Caco-2 (cell line): ENCODE measurements at regions not wholly inside any gene's neighbourhood (a gene's known extent, or its start where the extent isn't known, plus 50 kb on each side); places are given as distances from the start of the nearest gene placed in this dataset.

Source experiments
- BruUV-seq: library from RNA; stranded (reverse); fragments of 400-500 nt; replicated peaks from 2 replicates; lab custom pipeline; 2021; lab: Mats Ljungman, UMichigan
- CTCF ChIA-PET: fragments of 300-600 bp; sonication (Branson Sonifier 250); formaldehyde crosslinking; loops from one replicate; lab custom pipeline; 2022; ENCODE audit warnings: antibody characterized with exemption; lab: Charles Lee
- POLR2A ChIA-PET: fragments of 300-600 bp; sonication (Branson Sonifier 250); formaldehyde crosslinking; loops from one replicate; lab custom pipeline; 2022; ENCODE audit warnings: antibody characterized with exemption; lab: Charles Lee
- DNase-seq, 2 experiments: peaks; one replicate each; pipeline versions ENCODE4 v3.0.0 to v3.0.0-alpha.2; 2020 to 2022
- H3K27me3 ChIP-seq: replicated peaks from 2 replicates; pipeline ENCODE4 v1.6.0; 2011; ENCODE audit warnings: low read length; ENCODE audit not compliant: control insufficient read depth, insufficient read depth
- H3K36me3 ChIP-seq: 2 replicates; pipeline ENCODE4 v1.5.1; 2011; ENCODE audit warnings: low read length; ENCODE audit not compliant: control insufficient read depth, insufficient read depth
- H3K4me1 ChIP-seq: fragments of 250-450 bp; sonication (Bioruptor Pico); 2 replicates; pipeline ENCODE4 v1.5.1; 2020; ENCODE audit warnings: mild to moderate bottlenecking
- H3K4me3 ChIP-seq: 2 replicates; pipeline ENCODE4 v1.5.1; 2011; ENCODE audit warnings: low read depth, mild to moderate bottlenecking, control low read depth, low read length
- H3K9me3 ChIP-seq: fragments of 250-450 bp; sonication (Bioruptor Pico); 2 replicates; pipeline ENCODE4 v1.5.1; 2020; ENCODE audit warnings: mild to moderate bottlenecking, moderate library complexity
- H3K27ac Mint-ChIP-seq: one replicate; pipeline ENCODE4 v1.8.0; 2022; ENCODE audit warnings: mixed read lengths; ENCODE audit not compliant: unreplicated experiment
- H3K27me3 Mint-ChIP-seq: one replicate; pipeline ENCODE4 v1.8.0; 2022; ENCODE audit warnings: mixed read lengths; ENCODE audit not compliant: insufficient read depth, unreplicated experiment
- H3K36me3 Mint-ChIP-seq: one replicate; pipeline ENCODE4 v1.8.0; 2022; ENCODE audit warnings: mild to moderate bottlenecking, mixed read lengths; ENCODE audit not compliant: insufficient read depth, unreplicated experiment
- H3K4me1 Mint-ChIP-seq: one replicate; pipeline ENCODE4 v1.8.0; 2022; ENCODE audit warnings: low read depth, mixed read lengths; ENCODE audit not compliant: unreplicated experiment
- H3K4me3 Mint-ChIP-seq: one replicate; pipeline ENCODE4 v1.8.0; 2022; ENCODE audit warnings: mild to moderate bottlenecking, moderate library complexity, mixed read lengths; ENCODE audit not compliant: unreplicated experiment
- H3K9me3 Mint-ChIP-seq: one replicate; pipeline ENCODE4 v1.8.0; 2022; ENCODE audit warnings: mixed read lengths; ENCODE audit not compliant: unreplicated experiment
- intact Hi-C: fragments of 100-400 bp; cut with micrococcal nuclease; formaldehyde crosslinking; loops from one replicate; pipeline ENCODE4 v1.10.0; 2022; ENCODE audit not compliant: unreplicated experiment
- TF ChIP-seq, protein P1 (sequence below), 2 experiments: fragments of 200-600 bp in 1 of 2; IDR thresholded peaks; 1 replicate in 1 of 2; 2 replicates in 1 of 2; pipeline versions ENCODE4 v1.5.1 to v1.8.0; 2011 to 2022; ENCODE audit warnings: antibody characterized with exemption in 1 of 2, control low read depth in 1 of 2, inconsistent platforms in 1 of 2, low read depth in 1 of 2, low read length in 1 of 2, mild to moderate bottlenecking in 1 of 2, moderate library complexity in 1 of 2; ENCODE audit not compliant: insufficient read depth in 1 of 2, severe bottlenecking in 1 of 2, unreplicated experiment in 1 of 2

DNA sequence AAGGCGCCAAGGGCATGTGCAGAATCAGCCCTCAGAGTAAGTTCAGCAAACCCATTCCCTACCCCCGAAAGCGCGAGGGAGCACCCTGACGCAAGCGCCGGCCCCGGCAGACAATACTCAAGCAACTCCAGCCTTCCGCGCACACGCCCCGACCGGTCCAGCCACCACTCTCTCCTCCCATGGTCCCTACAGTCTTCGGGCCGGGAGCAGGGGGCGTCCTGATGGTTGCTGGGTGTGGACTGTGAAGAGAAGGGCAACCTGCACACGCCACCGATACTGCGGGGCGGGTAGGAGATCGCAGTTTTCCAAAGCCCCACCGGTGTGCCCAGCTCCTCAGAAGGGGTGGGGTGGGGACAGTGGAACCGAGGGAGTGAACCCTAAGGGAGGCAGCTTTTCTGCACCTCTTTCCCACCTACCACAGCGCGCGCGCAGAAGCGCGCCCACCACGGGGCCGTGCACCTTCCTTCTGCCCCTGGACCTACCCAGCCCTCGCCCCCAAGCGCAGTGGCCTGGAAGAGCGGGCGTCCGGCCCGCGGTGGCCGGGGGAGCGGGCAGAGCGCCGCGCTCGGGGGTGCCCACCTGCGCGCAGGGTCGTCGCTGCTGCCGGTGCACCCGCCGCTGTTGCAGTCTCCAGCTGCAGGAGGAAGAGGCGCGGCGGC is 650.2 kb upstream of the DIPK2B start:
- Histone ChIP-seq H3K4me3 (peak overlapping the region; percentile 79), H3K4me1 (no peaks in the 10 kb centered on the region), H3K27me3 (no peaks in the 10 kb centered on the region), H3K9me3 (no peaks in the 10 kb centered on the region), H3K36me3 (0 out of 2 replicates have a peak, but pooled peaks cover 1% of the 10 kb centered on the region)
- H3K36me3 Mint-ChIP-seq = peaks cover 44% of the 10 kb centered on the region
- TF ChIP-seq, protein P1, sequence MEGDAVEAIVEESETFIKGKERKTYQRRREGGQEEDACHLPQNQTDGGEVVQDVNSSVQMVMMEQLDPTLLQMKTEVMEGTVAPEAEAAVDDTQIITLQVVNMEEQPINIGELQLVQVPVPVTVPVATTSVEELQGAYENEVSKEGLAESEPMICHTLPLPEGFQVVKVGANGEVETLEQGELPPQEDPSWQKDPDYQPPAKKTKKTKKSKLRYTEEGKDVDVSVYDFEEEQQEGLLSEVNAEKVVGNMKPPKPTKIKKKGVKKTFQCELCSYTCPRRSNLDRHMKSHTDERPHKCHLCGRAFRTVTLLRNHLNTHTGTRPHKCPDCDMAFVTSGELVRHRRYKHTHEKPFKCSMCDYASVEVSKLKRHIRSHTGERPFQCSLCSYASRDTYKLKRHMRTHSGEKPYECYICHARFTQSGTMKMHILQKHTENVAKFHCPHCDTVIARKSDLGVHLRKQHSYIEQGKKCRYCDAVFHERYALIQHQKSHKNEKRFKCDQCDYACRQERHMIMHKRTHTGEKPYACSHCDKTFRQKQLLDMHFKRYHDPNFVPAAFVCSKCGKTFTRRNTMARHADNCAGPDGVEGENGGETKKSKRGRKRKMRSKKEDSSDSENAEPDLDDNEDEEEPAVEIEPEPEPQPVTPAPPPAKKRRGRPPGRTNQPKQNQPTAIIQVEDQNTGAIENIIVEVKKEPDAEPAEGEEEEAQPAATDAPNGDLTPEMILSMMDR (IDR thresholded peaks at IDR 0.05; ENCODE audit: insufficient read depth in 1 of 2, low read depth in 1 of 2, low read length in 1 of 2, severe bottlenecking in 1 of 2, unreplicated experiment in 1 of 2) = no peak
- peak overlapping the region; percentile 97 for H3K4me3 Mint-ChIP-seq
- H3K27ac Mint-ChIP-seq = peak overlapping the region; percentile 78
- no peaks in the 10 kb centered on the region for H3K9me3 Mint-ChIP-seq
- BruUV-seq = no TSS peak
- DNase-seq = peak; percentile 35 to 52
- CTCF ChIA-PET = no interaction called here
- H3K27me3 Mint-ChIP-seq = no peaks in the 10 kb centered on the region
- H3K4me1 Mint-ChIP-seq = no peaks in the 10 kb centered on the region
- intact Hi-C loops = loop anchor here (1.0 to 5.0 kb wide), 2 partner anchors 44 to 471 kb away; no protein-coding TSS in a partner anchor
- POLR2A ChIA-PET = no interaction called here

DNA sequence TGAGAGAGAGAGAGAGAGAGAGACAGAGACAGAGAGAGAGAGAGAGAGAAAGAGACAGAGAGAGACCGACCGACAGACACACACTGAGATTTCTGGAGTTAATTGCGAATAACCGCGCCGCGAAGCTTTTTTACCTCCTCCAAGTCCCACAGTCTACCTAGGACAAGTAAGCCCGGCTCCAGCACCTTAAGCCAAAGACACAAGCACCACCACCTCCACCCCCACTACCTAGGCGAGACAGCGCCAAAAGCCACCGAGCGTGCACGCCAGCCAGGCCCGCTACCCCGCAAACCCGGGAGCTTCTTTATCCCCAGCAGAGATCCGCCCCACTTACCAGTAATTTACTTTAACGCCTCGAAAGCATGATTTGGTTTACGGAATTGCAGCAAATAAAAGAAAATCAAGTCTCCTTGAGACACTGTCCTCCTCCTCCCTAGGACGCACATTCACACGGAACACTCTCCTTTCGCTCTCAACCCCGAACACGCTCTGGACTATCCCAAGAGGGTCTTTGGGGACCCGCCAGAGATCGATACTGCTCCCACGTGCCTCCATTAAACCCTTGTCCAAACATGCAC is 649.6 kb upstream of the DIPK2B start:
- BruUV-seq = no TSS peak
- H3K27ac Mint-ChIP-seq = peak overlapping the region; percentile 78
- Histone ChIP-seq H3K9me3 (no peaks in the 10 kb centered on the region), H3K27me3 (no peaks in the 10 kb centered on the region), H3K4me3 (peak overlapping the region; percentile 79), H3K36me3 (0 out of 2 replicates have a peak, but pooled peaks cover 1% of the 10 kb centered on the region), H3K4me1 (no peaks in the 10 kb centered on the region)
- H3K4me1 Mint-ChIP-seq = no peaks in the 10 kb centered on the region
- peak overlapping the region; percentile 97 for H3K4me3 Mint-ChIP-seq
- H3K9me3 Mint-ChIP-seq = no peaks in the 10 kb centered on the region
- TF ChIP-seq, protein P1 (IDR thresholded peaks at IDR 0.05; ENCODE audit: insufficient read depth in 1 of 2, low read depth in 1 of 2, low read length in 1 of 2, severe bottlenecking in 1 of 2, unreplicated experiment in 1 of 2) = no peak
- intact Hi-C loops = loop anchor here (1.0 to 5.0 kb wide), 2 partner anchors 45 to 472 kb away; no protein-coding TSS in a partner anchor
- no peaks in the 10 kb centered on the region for H3K27me3 Mint-ChIP-seq
- POLR2A ChIA-PET = no interaction called here
- CTCF ChIA-PET = no interaction called here
- peak; percentile 17 to 42 for DNase-seq
- peaks cover 47% of the 10 kb centered on the region for H3K36me3 Mint-ChIP-seq

DNA sequence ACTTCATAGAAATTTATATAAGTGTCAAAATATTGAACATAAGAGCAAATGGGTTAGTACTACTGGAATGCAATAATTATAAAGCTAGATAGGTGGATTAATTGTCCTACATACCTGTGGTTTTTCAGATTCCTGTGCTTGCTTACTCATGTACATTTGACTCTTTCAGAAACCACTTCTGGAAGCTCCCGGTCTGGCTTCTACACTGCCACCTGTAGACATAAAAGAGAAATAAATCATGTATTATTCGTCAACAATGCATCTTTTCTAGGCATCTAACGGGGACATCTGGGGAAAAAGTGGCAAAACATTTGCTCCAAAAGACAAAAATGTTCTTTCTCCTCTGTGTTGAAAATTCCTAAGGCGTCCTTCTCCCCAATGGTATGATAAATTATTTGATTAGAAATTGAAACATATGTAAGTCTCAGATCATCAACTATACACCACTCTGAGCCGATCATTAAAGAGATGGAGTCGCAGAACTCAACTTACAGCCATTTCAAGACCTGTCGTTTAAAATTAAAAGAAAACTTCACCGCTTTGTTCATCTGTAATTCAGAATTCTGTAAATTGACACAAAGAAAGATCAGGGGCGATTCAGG is 648.7 kb upstream of the DIPK2B start:
- Histone ChIP-seq H3K36me3 (0 out of 2 replicates have a peak, but pooled peaks cover 1% of the 10 kb centered on the region), H3K9me3 (no peaks in the 10 kb centered on the region), H3K4me3 (peak overlapping the region; percentile 79), H3K27me3 (no peaks in the 10 kb centered on the region), H3K4me1 (no peaks in the 10 kb centered on the region)
- Mint-ChIP-seq H3K36me3 (peaks cover 40% of the 10 kb centered on the region), H3K27ac (peak overlapping the region; percentile 78), H3K4me1 (no peaks in the 10 kb centered on the region), H3K9me3 (no peaks in the 10 kb centered on the region), H3K4me3 (peak overlapping the region; percentile 97), H3K27me3 (no peaks in the 10 kb centered on the region)
- BruUV-seq = TSS peak; percentile 42
- POLR2A ChIA-PET = no interaction called here
- CTCF ChIA-PET = interaction anchor here (0.7 kb wide), 2 partner anchors 48 to 464 kb away, joined by 3 read pairs; no protein-coding TSS in a partner anchor
- intact Hi-C loops = no loop called here
- peak; percentile 25 to 27 for DNase-seq
- TF ChIP-seq, protein P1 (IDR thresholded peaks at IDR 0.05; ENCODE audit: insufficient read depth in 1 of 2, low read depth in 1 of 2, low read length in 1 of 2, severe bottlenecking in 1 of 2, unreplicated experiment in 1 of 2) = peak in 1 of 2 experiments; percentile 18
